NCI-H526 treated with DMSO at 0.1 percent for 48 hours (cell line): ENCODE measurements at regions not wholly inside any gene's neighbourhood (a gene's known extent, or its start where the extent isn't known, plus 50 kb on each side); places are given as distances from the start of the nearest gene placed in this dataset.

ENCODE experiments used
- DNase-seq: peaks from one replicate; lab custom pipeline; 2025; lab: John Stamatoyannopoulos, UW

DNA sequence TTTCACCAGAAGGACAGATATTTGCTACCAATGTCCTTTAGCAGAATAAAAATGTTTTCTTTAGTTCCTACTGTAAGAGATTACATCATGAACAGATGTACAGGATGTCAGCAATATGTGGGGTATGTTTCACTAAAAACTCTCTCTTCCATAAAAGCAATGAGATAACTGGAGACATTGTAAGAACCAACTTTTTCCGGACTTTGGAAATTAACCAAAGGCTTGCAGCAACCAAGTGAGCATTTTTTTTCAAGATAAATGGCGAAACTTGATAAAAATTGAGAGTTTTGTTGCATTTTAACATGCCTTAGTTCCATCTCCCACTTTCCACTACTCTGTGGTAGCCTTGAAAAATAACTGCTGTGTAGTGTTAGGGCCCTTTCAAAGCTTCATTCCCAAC lies 429.8 kb upstream of the CDH2 start:
- no peak for DNase-seq

GRCh38 chr18:28602391-28602790 lies 425.5 kb upstream of the CDH2 start:
- no peak for DNase-seq

GRCh38 chr18:28594034-28594433 lies 417.1 kb upstream of the CDH2 start:
- DNase-seq = no peak

- no peak for DNase-seq
Observed at GRCh38 chr18:28588884-28589549, 412.1 kb upstream of the CDH2 start.

DNA sequence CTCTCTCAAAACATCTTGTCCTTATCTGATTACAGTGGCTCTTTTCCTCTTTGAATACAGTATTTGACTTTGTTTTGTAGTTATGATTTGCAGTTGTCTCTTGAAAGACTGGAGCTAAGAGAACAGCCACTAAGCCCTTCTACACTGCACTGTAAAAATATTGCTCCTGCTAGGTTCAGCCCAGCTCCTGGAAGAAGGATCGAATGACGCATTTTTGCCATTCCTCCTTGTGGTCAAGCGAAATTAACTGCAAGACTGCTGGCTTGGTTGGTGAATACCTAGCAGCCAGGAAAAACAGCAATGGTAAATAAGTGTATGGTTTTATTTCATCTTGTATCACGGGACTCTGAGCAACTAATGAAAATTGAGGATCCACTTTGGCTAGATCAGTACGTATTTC lies 407.8 kb upstream of the CDH2 start:
- no peak for DNase-seq

- DNase-seq = no peak
Observed at GRCh38 chr18:28582724-28583123, 405.8 kb upstream of the CDH2 start.

DNA sequence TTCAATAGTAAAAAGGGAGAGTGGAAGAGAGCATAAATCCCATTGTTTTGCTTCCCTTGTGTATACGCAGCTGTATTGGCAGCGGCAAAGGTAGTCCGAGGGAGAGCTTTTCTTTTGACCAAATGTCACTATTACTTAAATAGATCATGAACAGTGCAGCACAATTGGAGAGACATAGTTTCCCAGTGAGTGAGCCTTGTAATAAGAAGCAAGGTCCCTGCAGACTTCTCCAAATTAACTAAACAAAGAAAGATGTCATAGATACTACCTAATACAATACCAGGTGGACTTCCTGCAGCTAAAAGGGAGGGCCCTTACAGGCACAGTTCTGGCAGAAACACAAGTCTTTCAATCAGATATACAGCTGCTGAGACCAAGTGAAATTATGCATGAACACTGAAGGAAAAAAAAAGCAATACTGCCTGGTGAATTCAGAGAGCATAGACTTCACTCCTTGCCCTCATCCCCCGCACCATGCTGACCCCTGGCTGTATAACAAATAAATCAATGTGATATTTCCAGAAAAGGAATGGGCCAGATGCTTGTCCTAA lies 404.7 kb upstream of the CDH2 start:
- no peak for DNase-seq

DNA sequence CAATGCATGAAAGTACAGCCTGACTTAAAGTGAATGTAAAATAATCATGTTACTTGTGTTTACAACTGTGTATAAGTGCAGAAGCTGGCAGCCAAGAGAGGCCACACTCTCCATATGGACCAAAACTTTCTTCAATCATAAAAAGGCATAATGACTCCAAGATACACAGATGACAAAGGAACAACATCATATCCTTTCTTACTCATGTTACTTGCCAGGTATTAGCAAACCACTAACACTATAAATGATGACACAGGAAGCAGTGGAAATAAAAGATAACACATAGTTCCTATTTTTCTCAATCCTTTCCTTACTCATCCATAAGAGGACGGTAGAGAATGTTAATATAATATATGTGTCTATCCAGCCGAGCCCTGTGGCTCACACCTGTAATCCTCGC lies 400.0 kb upstream of the CDH2 start:
- no peak for DNase-seq

GRCh38 chr18:28575123-28575522 lies 398.2 kb upstream of the CDH2 start:
- no peak for DNase-seq

DNA sequence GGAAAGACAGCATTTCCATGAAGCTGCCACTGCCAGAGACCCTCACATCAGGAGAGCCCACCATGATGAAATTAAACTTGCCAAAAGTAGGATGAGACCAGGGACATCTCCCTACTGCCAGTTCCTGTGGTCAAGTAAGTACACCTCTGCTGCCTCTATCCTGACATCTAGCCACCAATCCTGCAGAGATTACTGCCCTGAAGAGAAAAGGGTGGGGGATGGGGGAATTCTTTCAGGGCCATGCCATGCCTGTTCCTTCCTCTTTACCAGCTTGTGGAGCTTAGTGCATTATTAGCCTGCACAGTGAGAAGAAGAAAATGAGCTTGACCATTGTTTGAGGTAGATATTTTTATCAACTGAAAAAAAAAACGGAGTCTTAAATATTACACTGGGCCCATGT lies 397.2 kb upstream of the CDH2 start:
- DNase-seq = no peak

GRCh38 chr18:28571929-28572328 lies 395.0 kb upstream of the CDH2 start:
- DNase-seq = no peak

- no peak for DNase-seq
Observed at GRCh38 chr18:28560331-28560730, 383.4 kb upstream of the CDH2 start.

DNA sequence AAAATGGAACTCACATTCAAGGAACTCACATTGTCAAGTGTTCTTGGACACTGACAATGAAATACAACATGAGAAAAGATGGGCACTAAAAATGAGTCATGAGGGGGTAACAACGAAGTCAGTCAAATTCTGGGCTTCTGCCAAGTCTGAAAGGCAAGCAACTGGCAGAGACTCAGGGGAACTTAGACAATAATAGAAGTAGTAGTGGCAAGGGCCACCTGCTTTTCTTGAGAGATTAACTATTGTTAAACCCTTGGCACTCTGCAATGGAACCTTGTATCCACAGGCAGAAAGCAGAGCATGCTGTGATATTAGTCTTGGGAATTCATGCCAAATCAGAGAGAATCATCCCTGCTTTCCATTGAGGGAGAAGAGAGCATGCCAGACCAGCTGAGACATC lies 382.6 kb upstream of the CDH2 start:
- no peak for DNase-seq

DNA sequence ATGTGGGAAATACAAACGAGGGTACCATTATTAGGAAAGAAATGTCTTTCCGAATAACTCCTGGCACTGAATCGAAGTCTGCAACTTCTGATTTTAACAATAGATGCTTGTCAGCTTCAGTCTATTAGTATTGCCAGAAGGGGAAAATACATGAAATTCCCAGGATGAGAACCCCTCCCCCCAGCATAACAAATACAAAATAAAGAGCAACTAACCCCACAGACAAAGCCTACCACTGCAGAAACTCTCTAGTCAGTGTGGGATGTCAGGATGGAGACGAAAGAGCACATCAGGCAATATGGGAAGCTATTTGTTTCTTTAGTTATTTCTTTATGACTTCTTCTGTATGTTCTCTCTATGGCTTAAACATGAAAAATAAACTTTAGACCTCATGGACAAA lies 365.0 kb upstream of the CDH2 start:
- DNase-seq = no peak

DNA sequence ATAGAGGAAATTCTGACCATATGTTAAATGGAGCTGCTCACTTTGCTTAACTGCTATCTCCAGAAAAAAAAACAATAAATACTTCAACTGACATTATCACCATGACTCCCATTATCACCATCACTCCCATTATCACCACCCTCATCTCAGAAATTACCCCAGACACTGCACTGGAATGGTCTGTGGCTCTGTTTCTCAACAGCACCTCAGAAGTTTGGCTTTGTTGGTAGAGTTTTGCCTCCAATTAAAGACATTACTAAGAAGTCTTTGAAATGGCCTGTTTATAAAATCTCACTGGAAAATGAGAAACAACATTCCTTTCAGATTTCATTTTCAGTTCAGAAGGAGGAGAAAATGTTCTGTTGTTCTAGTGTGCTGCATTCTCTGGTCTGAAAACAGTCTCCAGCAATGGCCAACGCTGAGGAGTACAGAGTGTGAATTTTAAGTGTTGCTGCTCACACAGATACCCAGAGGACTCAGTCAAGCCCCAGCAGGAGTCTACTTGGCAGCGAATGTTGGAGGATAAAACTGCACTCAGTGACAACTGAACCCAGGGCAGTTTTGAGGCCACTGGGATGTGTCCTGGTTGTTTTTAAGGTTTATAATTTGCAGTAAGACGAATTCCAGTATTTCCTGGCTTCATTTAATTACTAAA lies 364.5 kb upstream of the CDH2 start:
- DNase-seq = no peak

DNA sequence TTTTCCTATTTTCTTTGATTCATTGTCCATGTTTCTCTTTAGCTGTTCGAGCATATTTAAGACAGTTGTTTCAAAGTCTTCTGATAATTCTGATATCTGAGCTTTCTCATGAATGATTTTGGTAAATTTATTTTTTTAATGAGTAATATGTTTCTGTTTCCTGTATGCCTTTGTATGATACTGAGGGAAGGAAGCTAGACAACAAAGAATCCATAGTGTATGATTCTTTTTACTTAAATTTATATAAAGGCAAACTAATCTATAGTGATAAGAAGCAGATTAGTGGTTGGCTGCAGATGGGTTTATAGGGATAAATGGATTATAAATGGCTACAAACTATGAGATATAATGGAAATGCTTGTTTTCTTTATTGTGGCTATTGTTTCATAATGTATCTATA lies 352.7 kb upstream of the CDH2 start:
- no peak for DNase-seq

- DNase-seq = no peak
Observed at GRCh38 chr18:28526196-28526595, 349.3 kb upstream of the CDH2 start.

DNA sequence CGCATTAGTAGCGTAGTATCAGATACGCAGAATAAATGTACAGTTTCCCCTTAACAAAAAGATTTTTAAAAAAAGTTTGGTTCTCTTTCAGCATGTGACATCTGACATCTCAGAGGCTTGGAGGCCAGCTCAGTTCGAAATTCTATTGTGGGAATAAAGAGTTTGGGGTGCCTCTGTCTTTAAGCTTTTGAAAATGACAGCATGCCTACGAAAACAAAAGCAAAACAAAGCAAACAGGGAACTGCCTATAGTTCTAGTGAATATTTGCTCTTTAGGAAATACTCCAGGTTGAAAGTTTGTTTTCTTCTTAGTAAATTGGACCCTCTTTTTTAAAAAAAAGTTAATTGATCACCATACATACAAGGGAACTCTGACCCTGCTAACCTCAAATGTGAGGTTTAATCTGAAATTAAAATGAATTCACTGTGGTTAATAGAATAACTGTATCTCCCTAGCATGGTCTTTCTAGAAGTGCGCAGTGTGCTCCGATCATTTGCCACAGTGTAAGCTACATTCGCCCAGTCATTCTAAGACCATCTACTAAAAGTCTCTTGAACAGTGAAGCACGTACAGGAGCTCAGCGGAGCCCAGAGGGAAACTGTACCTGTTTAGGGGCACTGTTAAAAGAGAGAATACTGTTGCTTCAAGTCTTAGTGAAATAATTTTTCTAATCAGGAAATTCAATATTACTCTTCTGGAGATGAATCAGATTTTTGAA lies 347.0 kb upstream of the CDH2 start:
- DNase-seq = no peak

- no peak for DNase-seq
Observed at GRCh38 chr18:28522236-28522635, 345.3 kb upstream of the CDH2 start.

DNA sequence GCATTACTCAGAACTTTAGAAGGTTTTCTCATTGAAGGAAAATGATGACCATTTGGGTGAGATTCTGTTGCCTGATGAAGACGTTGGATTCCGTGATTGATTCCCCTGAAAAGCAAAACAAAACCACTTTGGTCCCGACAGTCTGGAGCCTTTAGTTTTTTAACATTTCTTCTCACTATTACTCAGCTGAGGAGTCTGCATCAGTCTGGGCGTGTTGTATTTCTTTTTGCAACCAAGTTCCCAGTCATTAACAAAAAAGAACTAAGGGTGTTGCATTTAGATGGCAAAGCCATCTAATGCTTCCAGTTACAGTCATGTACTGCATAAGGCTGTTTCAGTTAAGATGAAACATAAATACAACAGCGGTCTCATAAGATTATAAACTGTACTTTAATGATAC lies 343.1 kb upstream of the CDH2 start:
- DNase-seq = no peak

DNA sequence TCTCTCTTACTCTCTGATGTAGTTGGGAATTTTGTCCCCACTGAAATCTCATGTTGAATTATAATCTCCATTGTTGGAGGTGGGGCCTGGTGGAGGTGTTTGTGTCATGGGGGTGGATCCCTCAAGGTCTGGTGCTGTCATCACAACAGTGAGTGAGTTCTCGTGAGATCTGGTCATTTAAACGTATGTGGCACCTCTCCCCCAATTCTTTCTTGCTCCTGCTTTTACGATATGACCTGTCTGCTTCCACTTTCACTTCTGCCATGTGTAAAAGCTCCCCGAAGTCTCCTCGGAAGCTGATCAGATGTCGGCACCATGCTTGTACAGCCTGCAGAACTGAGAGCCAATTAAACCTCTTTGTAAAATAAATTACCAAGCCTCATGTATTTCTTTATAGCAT lies 337.8 kb upstream of the CDH2 start:
- no peak for DNase-seq

GRCh38 chr18:28512357-28512756 lies 335.4 kb upstream of the CDH2 start:
- no peak for DNase-seq

DNA sequence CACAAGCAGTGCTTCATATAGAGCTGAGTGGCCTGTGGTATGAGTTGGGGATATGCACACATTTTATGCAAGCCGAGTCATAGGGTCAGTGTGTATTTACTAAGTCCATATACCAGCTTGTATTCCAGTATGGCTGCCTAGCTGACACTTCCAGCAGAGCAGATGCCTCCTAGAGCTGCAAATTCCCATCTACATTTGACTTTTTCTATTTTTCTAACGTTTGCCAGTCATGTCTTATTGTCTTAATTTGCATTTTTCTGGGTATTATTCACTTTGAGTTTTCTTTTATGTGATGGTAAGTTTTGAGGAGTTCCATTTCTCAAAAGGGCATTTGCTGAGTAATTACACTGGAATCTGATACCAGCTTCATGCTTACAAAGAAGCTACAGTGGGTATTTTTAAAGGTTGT lies 334.5 kb upstream of the CDH2 start:
- DNase-seq = no peak
